ENCODE measurements at regions not wholly inside any gene's neighbourhood (a gene's known extent, or its start where the extent isn't known, plus 50 kb on each side); places are given as distances from the start of the nearest gene placed in this dataset.

- peak overlapping the region; percentile 42 for H3K27ac ChIP-seq (ENCODE audit: poor library complexity, severe bottlenecking)
- DNase-seq (ENCODE audit: low spot score): no peak
- H3K4me3 ChIP-seq (ENCODE audit: severe bottlenecking): no peak overlapping the region
- no peaks in the 10 kb centered on the region for H3K9me3 ChIP-seq (ENCODE audit: severe bottlenecking)
- no peaks in the 10 kb centered on the region for H3K36me3 ChIP-seq (ENCODE audit: low read depth)
- ATAC-seq (ENCODE audit: low read depth): peak; percentile 59; the same call in 2 of the 3 replicates
- no peak for TF ChIP-seq CTCF (IDR thresholded peaks at IDR 0.05; ENCODE audit: poor library complexity, severe bottlenecking)
- H3K4me1 ChIP-seq (ENCODE audit: insufficient read depth, poor library complexity, severe bottlenecking): peaks cover 22% of the 10 kb centered on the region
- no peaks in the 10 kb centered on the region for H3K27me3 ChIP-seq (ENCODE audit: insufficient read depth, poor library complexity, severe bottlenecking)
These were observed 120.3 kb upstream of the FLRT2 start for GRCh38 chr14:85409481-85410210.

- Histone ChIP-seq H3K36me3 (ENCODE audit: low read depth) (no peaks in the 10 kb centered on the region), H3K4me1 (ENCODE audit: insufficient read depth, poor library complexity, severe bottlenecking) (peaks cover 48% of the 10 kb centered on the region)
- ATAC-seq (ENCODE audit: low read depth): no peak
These were observed 117.2 kb upstream of the FLRT2 start for GRCh38 chr14:85412756-85413155.

GRCh38 chr14:85413836-85414526 lies 116.0 kb upstream of the FLRT2 start:
- H3K9me3 ChIP-seq (ENCODE audit: severe bottlenecking): no peaks in the 10 kb centered on the region
- H3K4me1 ChIP-seq (ENCODE audit: insufficient read depth, poor library complexity, severe bottlenecking): peaks cover 60% of the 10 kb centered on the region
- TF ChIP-seq CTCF (IDR thresholded peaks at IDR 0.05; ENCODE audit: poor library complexity, severe bottlenecking): no peak
- no peaks in the 10 kb centered on the region for H3K27me3 ChIP-seq (ENCODE audit: insufficient read depth, poor library complexity, severe bottlenecking)
- peak overlapping the region; percentile 98 for H3K27ac ChIP-seq (ENCODE audit: poor library complexity, severe bottlenecking)
- no peak overlapping the region for H3K4me3 ChIP-seq (ENCODE audit: severe bottlenecking)
- DNase-seq (ENCODE audit: low spot score) (no peak), ATAC-seq (ENCODE audit: low read depth) (no peak)
- no peaks in the 10 kb centered on the region for H3K36me3 ChIP-seq (ENCODE audit: low read depth)

More at GRCh38 chr14:85412756-85413155, 117.2 kb upstream of the FLRT2 start:
- Histone ChIP-seq H3K27me3 (ENCODE audit: insufficient read depth, poor library complexity, severe bottlenecking) (no peaks in the 10 kb centered on the region), H3K27ac (ENCODE audit: poor library complexity, severe bottlenecking) (no peak overlapping the region), H3K4me3 (ENCODE audit: severe bottlenecking) (no peak overlapping the region), H3K9me3 (ENCODE audit: severe bottlenecking) (no peaks in the 10 kb centered on the region)
- TF ChIP-seq CTCF (IDR thresholded peaks at IDR 0.05; ENCODE audit: poor library complexity, severe bottlenecking): no peak
- no peak for DNase-seq (ENCODE audit: low spot score)

- H3K27me3 ChIP-seq (ENCODE audit: insufficient read depth, poor library complexity, severe bottlenecking): no peaks in the 10 kb centered on the region
- DNase-seq (ENCODE audit: low spot score) (peak; percentile 92), ATAC-seq (ENCODE audit: low read depth) (peak; percentile 94)
- no peak overlapping the region for H3K4me3 ChIP-seq (ENCODE audit: severe bottlenecking)
- peaks cover 52% of the 10 kb centered on the region for H3K4me1 ChIP-seq (ENCODE audit: insufficient read depth, poor library complexity, severe bottlenecking)
- TF ChIP-seq CTCF (IDR thresholded peaks at IDR 0.05; ENCODE audit: poor library complexity, severe bottlenecking): peak; percentile 96
- H3K36me3 ChIP-seq (ENCODE audit: low read depth): no peaks in the 10 kb centered on the region
- peak overlapping the region; percentile 98 for H3K27ac ChIP-seq (ENCODE audit: poor library complexity, severe bottlenecking)
- no peaks in the 10 kb centered on the region for H3K9me3 ChIP-seq (ENCODE audit: severe bottlenecking)
These were observed 114.8 kb upstream of the FLRT2 start for GRCh38 chr14:85415015-85415712.

All from RWPE2 (cell line).